Endothelial cell of umbilical vein (primary cell): ENCODE measurements at regions not wholly inside any gene's neighbourhood (a gene's known extent, or its start where the extent isn't known, plus 50 kb on each side); places are given as distances from the start of the nearest gene placed in this dataset.

Experiments
- BruUV-seq: library from RNA; stranded (reverse); fragments of 400-500 nt; replicated peaks from 2 replicates; lab custom pipeline; 2021; lab: Mats Ljungman, UMichigan
- CTCF ChIA-PET: fragments of 300-600, 350-600 bp; sonication (Branson Sonifier 250); formaldehyde crosslinking; loops from one replicate; lab custom pipeline; 2021; ENCODE audit warnings: antibody characterized with exemption, inconsistent platforms; lab: Charles Lee
- POLR2A ChIA-PET: fragments of 300-600, 350-600 bp; sonication (Branson Sonifier 250); formaldehyde crosslinking; loops from one replicate; lab custom pipeline; 2021; ENCODE audit warnings: antibody characterized with exemption, inconsistent platforms; lab: Charles Lee
- DNase-seq: peaks from one replicate; pipeline ENCODE4 v3.0.0-alpha.2; 2011; ENCODE audit warnings: low read depth, low spot score
- FAIRE-seq: peaks from 2 replicates; lab custom pipeline; 2011; peaks lifted over from hg19 to GRCh38; lab: Jason Lieb, UNC
- H2AFZ ChIP-seq: 2 replicates; pipeline ENCODE4 v1.6.0; 2012; ENCODE audit warnings: low read depth, low read length, control low read depth, inconsistent platforms
- H3K27ac ChIP-seq: 2 replicates; pipeline ENCODE4 v1.5.1; 2011; ENCODE audit warnings: low read depth, mild to moderate bottlenecking, control low read depth, low read length, moderate library complexity; ENCODE audit not compliant: insufficient read depth
- H3K27me3 ChIP-seq, 2 experiments: 2 replicates each; pipeline versions ENCODE4 v1.6.0 to v1.6.1; 2011; ENCODE audit warnings: low read length in 2 of 2, mixed read lengths in 1 of 2; ENCODE audit not compliant: control insufficient read depth in 2 of 2, insufficient read depth in 2 of 2
- H3K36me3 ChIP-seq, 2 experiments: 2 replicates in 1 of 2; 3 replicates in 1 of 2; pipeline ENCODE4 v1.5.1; 2011; ENCODE audit warnings: low read length in 2 of 2, mild to moderate bottlenecking in 1 of 2, moderate library complexity in 1 of 2; ENCODE audit not compliant: control insufficient read depth in 2 of 2, insufficient read depth in 2 of 2; ENCODE audit errors: extremely low read depth in 1 of 2
- H3K4me1 ChIP-seq: 3 replicates; pipeline ENCODE4 v1.5.1; 2011; ENCODE audit warnings: mild to moderate bottlenecking, low read length; ENCODE audit not compliant: control insufficient read depth, insufficient read depth; ENCODE audit errors: extremely low read depth
- H3K4me2 ChIP-seq: 2 replicates; pipeline ENCODE4 v1.6.1; 2011; ENCODE audit warnings: low read length, control low read depth, mixed read lengths; ENCODE audit not compliant: insufficient read depth
- H3K4me3 ChIP-seq, 3 experiments: fragments of 200-600 bp in 1 of 3; sonication (generic), shearing (Covaris generic) in 1 of 3; replicated peaks in 1 of 3; 2 replicates each; pipeline ENCODE4 v1.5.1; 2011 to 2016; ENCODE audit warnings: control low read depth in 3 of 3, low read length in 3 of 3, mild to moderate bottlenecking in 2 of 3, inconsistent platforms in 1 of 3, low read depth in 1 of 3, moderate library complexity in 1 of 3; ENCODE audit not compliant: insufficient read depth in 1 of 3
- H3K79me2 ChIP-seq: 2 replicates; pipeline ENCODE4 v1.6.0; 2012; ENCODE audit warnings: low read length, inconsistent platforms; ENCODE audit not compliant: control insufficient read depth, insufficient read depth
- H3K9ac ChIP-seq: replicated peaks from 2 replicates; pipeline ENCODE3; 2011; ENCODE audit warnings: low read length, control low read depth; ENCODE audit not compliant: insufficient read depth; ENCODE audit errors: extremely low read depth
- H3K9me1 ChIP-seq: replicated peaks from 3 replicates; pipeline ENCODE4 v1.6.0; 2011; ENCODE audit warnings: mild to moderate bottlenecking, low read length; ENCODE audit not compliant: control insufficient read depth, insufficient read depth; ENCODE audit errors: extremely low read depth
- H3K9me3 ChIP-seq: replicated peaks from 2 replicates; pipeline ENCODE4 v1.5.1; 2012; ENCODE audit warnings: low read length, inconsistent platforms; ENCODE audit not compliant: control insufficient read depth, insufficient read depth
- H4K20me1 ChIP-seq: replicated peaks from 2 replicates; pipeline ENCODE3; 2011; ENCODE audit warnings: mild to moderate bottlenecking, low read length; ENCODE audit not compliant: control insufficient read depth, insufficient read depth; ENCODE audit errors: extremely low read depth
- EZH2 ChIP-seq: IDR thresholded peaks from 2 replicates; pipeline ENCODE4 v1.6.1; 2012; ENCODE audit warnings: borderline replicate concordance, low read depth, mild to moderate bottlenecking, moderate library complexity, low read length, inconsistent platforms; ENCODE audit not compliant: severe bottlenecking
- FOS ChIP-seq: IDR thresholded peaks from 2 replicates; pipeline ENCODE4 v1.6.1; 2011; ENCODE audit warnings: mild to moderate bottlenecking, low read length, moderate library complexity, borderline replicate concordance; ENCODE audit not compliant: insufficient read depth
- GATA2 ChIP-seq: IDR thresholded peaks from 2 replicates; pipeline ENCODE4 v1.7.0; 2011; ENCODE audit warnings: low read depth, mild to moderate bottlenecking, moderate library complexity, mixed read lengths, low read length; ENCODE audit not compliant: insufficient read length, insufficient read depth
- JUN ChIP-seq: IDR thresholded peaks from 2 replicates; pipeline ENCODE4 v1.6.1; 2011; ENCODE audit warnings: borderline replicate concordance, low read depth; ENCODE audit not compliant: insufficient read length, insufficient read depth
- MYC ChIP-seq: IDR thresholded peaks from one replicate; pipeline ENCODE4 v1.6.1; 2011; ENCODE audit warnings: mild to moderate bottlenecking, low read depth, low read length
- POLR2A ChIP-seq: IDR thresholded peaks from 2 replicates; pipeline ENCODE4 v1.6.1; 2012; ENCODE audit warnings: low read depth, mild to moderate bottlenecking, control low read depth, low read length
- POLR2AphosphoS5 ChIP-seq: IDR thresholded peaks from 2 replicates; pipeline ENCODE4 v1.6.1; 2012; ENCODE audit warnings: low read depth, mild to moderate bottlenecking, control low read depth, low read length, moderate library complexity; ENCODE audit not compliant: insufficient read depth
- dilution Hi-C: fragments of 300-500 bp; cut with MboI; formaldehyde crosslinking; loops from one replicate; pipeline ENCODE4 v1.15.0; 2019; ENCODE audit warnings: low sequenced_read_pairs; ENCODE audit not compliant: extremely low pct_ligation_motif_present
- intact Hi-C: fragments of 100-400 bp; cut with micrococcal nuclease; formaldehyde crosslinking; loops from one replicate; pipeline ENCODE4 v1.10.0; 2022
- TF ChIP-seq, protein P1 (sequence below), 2 donors: IDR thresholded peaks; 1 replicate in 1 of 2; 2 replicates in 1 of 2; pipeline ENCODE4 v1.5.1; 2011; ENCODE audit warnings: low read length in 2 of 2, mild to moderate bottlenecking in 2 of 2, moderate library complexity in 2 of 2, control low read depth in 1 of 2, inconsistent platforms in 1 of 2, low read depth in 1 of 2; ENCODE audit not compliant: insufficient read depth in 1 of 2; ENCODE audit errors: extremely low read depth in 1 of 2
- TF ChIP-seq, protein P2 (sequence below): IDR thresholded peaks from 2 replicates; pipeline ENCODE4 v1.6.1; 2011; ENCODE audit not compliant: insufficient read depth, insufficient read length

DNA sequence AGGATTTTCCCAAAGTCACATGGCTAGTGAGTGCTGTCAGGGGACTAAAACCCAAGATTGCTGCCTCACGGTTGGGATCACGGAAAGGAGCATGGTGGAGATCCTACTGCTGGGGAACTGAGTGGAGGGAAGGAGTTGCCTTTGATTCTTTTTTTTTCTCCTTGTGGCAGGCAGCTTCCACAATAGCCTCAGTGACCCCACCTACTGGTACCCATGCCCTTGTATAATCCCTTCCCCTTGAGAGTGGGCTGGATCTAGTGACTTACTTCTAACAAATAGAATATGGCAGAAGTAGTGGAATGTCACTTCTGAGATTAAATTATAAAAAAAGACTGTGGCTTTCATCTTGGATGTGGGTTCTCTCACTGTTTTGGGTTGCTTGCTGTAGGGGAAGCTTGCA is 135.7 kb downstream of the DICER1 start:
- TF ChIP-seq JUN = no peak
- TF ChIP-seq, protein P1, sequence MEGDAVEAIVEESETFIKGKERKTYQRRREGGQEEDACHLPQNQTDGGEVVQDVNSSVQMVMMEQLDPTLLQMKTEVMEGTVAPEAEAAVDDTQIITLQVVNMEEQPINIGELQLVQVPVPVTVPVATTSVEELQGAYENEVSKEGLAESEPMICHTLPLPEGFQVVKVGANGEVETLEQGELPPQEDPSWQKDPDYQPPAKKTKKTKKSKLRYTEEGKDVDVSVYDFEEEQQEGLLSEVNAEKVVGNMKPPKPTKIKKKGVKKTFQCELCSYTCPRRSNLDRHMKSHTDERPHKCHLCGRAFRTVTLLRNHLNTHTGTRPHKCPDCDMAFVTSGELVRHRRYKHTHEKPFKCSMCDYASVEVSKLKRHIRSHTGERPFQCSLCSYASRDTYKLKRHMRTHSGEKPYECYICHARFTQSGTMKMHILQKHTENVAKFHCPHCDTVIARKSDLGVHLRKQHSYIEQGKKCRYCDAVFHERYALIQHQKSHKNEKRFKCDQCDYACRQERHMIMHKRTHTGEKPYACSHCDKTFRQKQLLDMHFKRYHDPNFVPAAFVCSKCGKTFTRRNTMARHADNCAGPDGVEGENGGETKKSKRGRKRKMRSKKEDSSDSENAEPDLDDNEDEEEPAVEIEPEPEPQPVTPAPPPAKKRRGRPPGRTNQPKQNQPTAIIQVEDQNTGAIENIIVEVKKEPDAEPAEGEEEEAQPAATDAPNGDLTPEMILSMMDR (IDR thresholded peaks at IDR 0.05; ENCODE audit: extremely low read depth in 1 of 2, insufficient read depth in 1 of 2, low read depth in 1 of 2, low read length in 2 of 2) = no peak
- no peak for TF ChIP-seq POLR2A
- TF ChIP-seq FOS = no peak
- TF ChIP-seq POLR2AphosphoS5 = no peak
- TF ChIP-seq MYC = no peak
- TF ChIP-seq, protein P2, sequence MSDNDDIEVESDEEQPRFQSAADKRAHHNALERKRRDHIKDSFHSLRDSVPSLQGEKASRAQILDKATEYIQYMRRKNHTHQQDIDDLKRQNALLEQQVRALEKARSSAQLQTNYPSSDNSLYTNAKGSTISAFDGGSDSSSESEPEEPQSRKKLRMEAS = no peak
- no peak for TF ChIP-seq GATA2
- no peak for TF ChIP-seq EZH2
- H3K36me3 ChIP-seq = no peaks in the 10 kb centered on the region
- dilution Hi-C loops = no loop called here

More for the DNA sequence above, 135.7 kb downstream of the DICER1 start:
- Histone ChIP-seq H3K27ac (no peak overlapping the region), H3K9ac (no peak overlapping the region), H3K79me2 (no peaks in the 10 kb centered on the region), H3K4me2 (no peak overlapping the region), H3K9me1 (no peaks in the 10 kb centered on the region), H3K4me3 (no peak overlapping the region), H3K9me3 (no peaks in the 10 kb centered on the region), H3K27me3 (no peaks in the 10 kb centered on the region), H2AFZ (no peak overlapping the region), H4K20me1 (no peaks in the 10 kb centered on the region), H3K4me1 (no peaks in the 10 kb centered on the region)
- ChIA-PET CTCF (no interaction called here), POLR2A (no interaction called here)
- intact Hi-C loops = no loop called here
- BruUV-seq = no TSS peak
- DNase-seq (no peak), FAIRE-seq (no peak)
